ENCODE measurements at regions not wholly inside any gene's neighbourhood (a gene's known extent, or its start where the extent isn't known, plus 50 kb on each side); places are given as distances from the start of the nearest gene placed in this dataset.

DNA sequence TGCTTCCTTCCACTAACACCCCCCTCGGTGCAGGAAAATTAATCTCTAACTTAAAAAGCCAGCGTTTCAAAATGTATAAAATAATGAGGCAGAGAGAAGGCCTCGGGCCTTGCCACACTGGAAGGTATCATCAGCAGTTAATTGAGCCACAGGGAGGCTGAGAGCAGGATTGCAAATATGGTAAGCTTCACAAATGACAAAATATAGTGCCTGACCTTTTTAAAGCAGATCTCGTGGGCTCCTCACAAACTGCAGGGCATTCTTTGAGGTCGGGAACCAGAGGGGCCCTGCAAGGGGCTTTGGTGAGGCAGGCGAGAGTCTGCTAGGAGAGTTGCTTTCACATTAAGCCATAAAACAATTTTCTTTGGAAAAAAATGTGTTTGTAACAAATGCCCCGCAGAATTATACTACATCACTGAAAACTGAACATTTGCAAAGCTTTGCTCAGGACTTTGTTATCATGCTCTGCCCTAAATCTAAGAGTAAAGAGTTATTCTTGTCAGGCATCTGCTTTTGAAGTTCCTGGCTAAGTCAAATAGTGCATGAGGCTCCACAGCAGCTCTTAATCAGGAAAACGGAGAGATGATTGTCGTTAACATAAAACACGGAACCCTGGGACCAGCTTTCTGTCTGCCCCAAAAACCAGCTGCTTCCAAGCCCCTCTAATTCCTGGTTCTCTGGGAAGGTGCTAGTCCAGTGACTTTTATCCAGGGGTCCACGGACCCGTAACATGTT lies 61.4 kb upstream of the SYT13 start:
- no peak for TF ChIP-seq POLR2A (IDR thresholded peaks at IDR 0.05)
- TF ChIP-seq, protein P1, sequence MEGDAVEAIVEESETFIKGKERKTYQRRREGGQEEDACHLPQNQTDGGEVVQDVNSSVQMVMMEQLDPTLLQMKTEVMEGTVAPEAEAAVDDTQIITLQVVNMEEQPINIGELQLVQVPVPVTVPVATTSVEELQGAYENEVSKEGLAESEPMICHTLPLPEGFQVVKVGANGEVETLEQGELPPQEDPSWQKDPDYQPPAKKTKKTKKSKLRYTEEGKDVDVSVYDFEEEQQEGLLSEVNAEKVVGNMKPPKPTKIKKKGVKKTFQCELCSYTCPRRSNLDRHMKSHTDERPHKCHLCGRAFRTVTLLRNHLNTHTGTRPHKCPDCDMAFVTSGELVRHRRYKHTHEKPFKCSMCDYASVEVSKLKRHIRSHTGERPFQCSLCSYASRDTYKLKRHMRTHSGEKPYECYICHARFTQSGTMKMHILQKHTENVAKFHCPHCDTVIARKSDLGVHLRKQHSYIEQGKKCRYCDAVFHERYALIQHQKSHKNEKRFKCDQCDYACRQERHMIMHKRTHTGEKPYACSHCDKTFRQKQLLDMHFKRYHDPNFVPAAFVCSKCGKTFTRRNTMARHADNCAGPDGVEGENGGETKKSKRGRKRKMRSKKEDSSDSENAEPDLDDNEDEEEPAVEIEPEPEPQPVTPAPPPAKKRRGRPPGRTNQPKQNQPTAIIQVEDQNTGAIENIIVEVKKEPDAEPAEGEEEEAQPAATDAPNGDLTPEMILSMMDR (IDR thresholded peaks at IDR 0.05), result no peak
- no peak for TF ChIP-seq POLR2AphosphoS5 (IDR thresholded peaks at IDR 0.05)

Data from stomach (tissue), 4 donors.